Kidney capillary endothelial cell (primary cell): ENCODE measurements at regions not wholly inside any gene's neighbourhood (a gene's known extent, or its start where the extent isn't known, plus 50 kb on each side); places are given as distances from the start of the nearest gene placed in this dataset.
"Not testable (repeated sequence)": the region's sequence is repeated elsewhere in the genome, so short reads cannot be mapped to it uniquely, and the experiment has no call there.

Experiments
- DNase-seq: peaks from one replicate; pipeline ENCODE4 v3.0.0-alpha.2; 2018; ENCODE audit warnings: low spot score

GRCh38 chr10:131532745-131533341, 221.3 kb upstream of the TCERG1L start:
- DNase-seq: no peak

GRCh38 chr10:131533846-131534526, 222.5 kb upstream of the TCERG1L start:
- no peak for DNase-seq

- no peak for DNase-seq
Measured at GRCh38 chr10:131534836-131535235, 223.3 kb upstream of the TCERG1L start.

GRCh38 chr10:131536676-131537075, 225.2 kb upstream of the TCERG1L start:
- DNase-seq: no peak

- no peak for DNase-seq
Measured at GRCh38 chr10:131537281-131537680, 225.8 kb upstream of the TCERG1L start.

- no peak for DNase-seq
Measured at GRCh38 chr10:131544495-131544894, 233.0 kb upstream of the TCERG1L start.

GRCh38 chr10:131546086-131546810, 234.7 kb upstream of the TCERG1L start:
- DNase-seq: no peak

GRCh38 chr10:131547129-131547799, 235.7 kb upstream of the TCERG1L start:
- no peak for DNase-seq

GRCh38 chr10:131548176-131548575, 236.7 kb upstream of the TCERG1L start:
- no peak for DNase-seq

GRCh38 chr10:131549116-131549515, 237.6 kb upstream of the TCERG1L start:
- DNase-seq: no peak

GRCh38 chr10:131553121-131553520, 241.6 kb upstream of the TCERG1L start:
- DNase-seq: no peak

- DNase-seq: no peak
Measured at GRCh38 chr10:131553581-131553980, 242.1 kb upstream of the TCERG1L start.

- DNase-seq: no peak
Measured at GRCh38 chr10:131554821-131555220, 243.3 kb upstream of the TCERG1L start.

- no peak for DNase-seq
Measured at GRCh38 chr10:131555406-131555805, 243.9 kb upstream of the TCERG1L start.

GRCh38 chr10:131556061-131556896, 244.8 kb upstream of the TCERG1L start:
- no peak for DNase-seq

- no peak for DNase-seq
Measured at GRCh38 chr10:131556897-131557495, 245.5 kb upstream of the TCERG1L start.

GRCh38 chr10:131557956-131558355, 246.4 kb upstream of the TCERG1L start:
- DNase-seq: not testable (repeated sequence)

GRCh38 chr10:131559450-131559911, 248.0 kb upstream of the TCERG1L start:
- DNase-seq: no peak

- DNase-seq: no peak
Measured at GRCh38 chr10:131560166-131560565, 248.6 kb upstream of the TCERG1L start.

GRCh38 chr10:131560706-131561355, 249.3 kb upstream of the TCERG1L start:
- no peak for DNase-seq

GRCh38 chr10:131561897-131562296, 250.4 kb upstream of the TCERG1L start:
- DNase-seq: no peak
